HG02884 (cell line): ENCODE measurements at regions not wholly inside any gene's neighbourhood (a gene's known extent, or its start where the extent isn't known, plus 50 kb on each side); places are given as distances from the start of the nearest gene placed in this dataset.
"Not testable (repeated sequence)": the region's sequence is repeated elsewhere in the genome, so short reads cannot be mapped to it uniquely, and the experiment has no call there.

Source experiments
- ATAC-seq: cut with Tn5 transposase; IDR thresholded peaks from one replicate; pipeline ENCODE4 v1.9.1; 2021; ENCODE audit warnings: mild to moderate bottlenecking, moderate library complexity; ENCODE audit not compliant: unreplicated experiment

DNA sequence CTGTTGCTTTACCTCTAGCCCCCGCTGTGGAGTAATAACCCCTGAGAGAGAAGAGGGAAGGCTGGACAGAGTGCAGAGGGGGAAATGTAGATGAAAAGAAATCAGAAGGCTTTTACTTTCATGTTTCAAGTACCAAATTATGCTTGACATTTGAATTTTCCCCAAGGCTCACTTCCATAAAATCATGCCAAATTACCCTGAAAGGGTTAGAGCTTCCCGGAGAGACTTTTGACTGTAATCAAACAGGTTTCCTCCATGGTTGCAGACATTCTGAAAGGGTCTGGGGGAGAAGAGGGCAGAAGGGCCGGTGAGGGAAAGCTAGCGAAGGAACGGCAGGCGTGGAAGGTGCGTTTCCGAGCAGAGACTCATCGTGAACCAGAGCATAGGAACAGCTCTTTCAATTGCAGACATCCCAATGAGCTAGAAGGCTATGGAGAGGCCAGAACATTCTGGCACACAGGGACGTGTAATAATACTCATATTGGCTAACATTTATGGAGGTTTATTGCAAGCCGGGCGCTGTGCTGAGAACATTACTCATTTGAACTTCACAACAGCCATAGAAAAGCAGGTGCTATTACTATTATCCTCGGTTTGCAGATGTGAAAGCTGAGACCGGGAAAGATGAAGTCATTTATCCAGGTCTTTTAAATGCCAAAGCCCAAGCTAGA is 620.8 kb upstream of the AUTS2 start:
- ATAC-seq, result no peak

DNA sequence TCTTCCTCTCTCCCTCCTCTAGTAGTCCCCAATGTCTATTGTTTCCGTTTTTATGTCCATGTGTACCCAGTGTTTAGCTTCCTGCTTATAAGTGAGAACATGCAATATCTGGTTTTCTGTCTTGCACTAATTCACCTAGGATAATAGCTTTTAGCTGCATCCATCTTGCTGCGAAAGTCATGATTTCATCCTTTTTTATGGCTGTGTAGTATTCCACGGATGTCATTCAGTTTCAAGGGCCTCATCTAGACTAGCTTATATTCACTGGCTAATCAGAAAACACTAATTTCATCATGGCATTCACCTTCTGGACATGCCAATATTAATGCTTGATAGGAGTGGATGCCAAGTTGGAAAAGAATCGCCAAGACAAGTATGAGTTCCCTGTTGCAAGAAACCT is 619.6 kb upstream of the AUTS2 start:
- ATAC-seq, result no peak

DNA sequence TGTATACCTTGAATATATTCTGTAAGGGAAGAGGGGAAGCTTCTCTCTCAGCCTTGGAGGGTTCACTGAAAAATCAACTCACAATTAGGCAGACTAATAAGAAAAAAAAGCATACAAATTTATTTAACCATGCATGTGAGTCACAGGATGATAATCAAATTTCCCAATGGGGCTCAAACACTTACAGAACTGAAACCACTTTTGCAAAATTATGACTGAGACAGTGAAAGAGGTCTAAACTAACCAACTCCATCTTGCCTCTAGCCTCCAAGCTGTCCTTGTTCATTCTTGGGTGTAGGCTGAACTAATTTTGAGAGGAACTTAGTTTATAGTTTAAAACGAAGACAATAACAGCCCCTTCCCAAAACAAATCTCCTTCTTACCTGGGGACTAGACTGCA is 618.3 kb upstream of the AUTS2 start:
- ATAC-seq, result no peak

DNA sequence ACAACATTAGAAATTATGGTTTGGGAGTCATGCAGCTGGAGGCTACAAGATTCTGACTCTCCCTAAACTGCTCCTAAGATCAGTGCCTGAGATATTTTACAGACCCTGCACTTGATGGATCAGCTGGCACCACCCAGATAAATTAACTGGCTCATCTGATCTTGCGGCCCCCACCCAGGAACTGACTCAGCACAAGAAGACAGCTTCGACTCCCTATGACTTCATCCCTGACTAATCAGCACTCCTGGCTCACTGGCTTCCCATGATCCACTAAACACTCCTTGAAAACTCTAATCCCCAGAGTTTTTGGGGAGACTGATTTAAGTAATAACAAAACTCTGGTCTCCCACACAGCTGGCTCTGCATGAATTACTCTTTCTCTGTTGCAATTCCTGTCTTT is 617.8 kb upstream of the AUTS2 start:
- ATAC-seq, result not testable (repeated sequence)

DNA sequence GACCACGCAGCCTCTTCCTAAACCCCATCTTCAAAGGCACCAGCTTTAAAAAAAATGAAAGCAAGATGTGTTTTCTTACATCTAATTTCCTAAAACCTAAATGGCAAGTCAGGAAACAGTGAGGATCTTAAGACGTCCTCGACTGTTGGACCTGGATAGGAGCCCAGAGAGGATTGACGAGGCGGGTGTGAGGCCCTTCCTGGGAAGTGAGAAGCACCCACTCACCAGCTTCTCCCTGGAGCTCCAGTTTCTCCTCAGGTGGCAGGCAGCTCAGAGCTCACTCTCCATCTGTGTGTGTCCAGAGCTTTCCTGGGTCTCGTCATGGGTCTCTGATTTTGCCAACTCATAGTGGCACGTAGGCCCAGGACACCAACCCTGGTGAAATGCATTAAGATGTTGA is 614.0 kb upstream of the AUTS2 start:
- ATAC-seq, result no peak

DNA sequence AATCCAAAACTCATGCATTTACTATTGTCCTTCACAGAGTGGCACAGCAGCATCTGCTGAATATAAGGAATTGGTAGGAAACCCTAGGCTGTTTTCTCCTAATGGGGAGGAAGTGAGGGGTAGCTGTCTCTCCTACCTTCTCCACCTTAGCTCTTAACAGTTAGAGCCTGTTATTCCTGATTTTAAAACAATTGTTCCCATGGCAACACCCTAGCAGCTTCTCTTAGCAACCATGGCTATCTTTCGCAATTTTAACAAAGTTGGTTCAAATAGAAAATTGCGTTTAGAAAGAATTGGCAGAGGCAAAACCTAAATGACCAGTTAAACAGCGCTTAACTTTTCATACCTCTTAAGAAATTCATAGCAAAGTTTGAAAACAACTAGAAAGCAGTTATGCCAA is 603.4 kb upstream of the AUTS2 start:
- ATAC-seq, result no peak

DNA sequence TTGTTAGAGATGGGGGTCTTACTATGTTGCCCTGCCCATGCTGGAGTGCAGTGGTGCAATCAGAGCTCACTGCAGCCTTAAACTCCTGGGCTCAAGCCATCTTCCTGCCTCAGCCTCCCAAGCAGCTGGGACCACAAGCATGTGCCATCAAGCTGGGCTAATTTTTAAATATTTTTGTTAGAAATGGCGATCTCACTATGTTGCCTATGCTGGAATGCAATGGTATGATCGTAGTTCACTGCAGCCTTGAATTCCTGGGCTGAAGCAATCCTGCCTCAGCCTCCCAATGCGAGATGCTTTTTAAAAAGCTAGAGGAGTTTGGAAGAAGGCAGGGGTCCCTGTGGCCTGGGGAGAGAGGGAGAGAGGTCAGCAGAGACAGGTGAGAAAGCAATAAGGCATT is 600.1 kb upstream of the AUTS2 start:
- ATAC-seq, result no peak

DNA sequence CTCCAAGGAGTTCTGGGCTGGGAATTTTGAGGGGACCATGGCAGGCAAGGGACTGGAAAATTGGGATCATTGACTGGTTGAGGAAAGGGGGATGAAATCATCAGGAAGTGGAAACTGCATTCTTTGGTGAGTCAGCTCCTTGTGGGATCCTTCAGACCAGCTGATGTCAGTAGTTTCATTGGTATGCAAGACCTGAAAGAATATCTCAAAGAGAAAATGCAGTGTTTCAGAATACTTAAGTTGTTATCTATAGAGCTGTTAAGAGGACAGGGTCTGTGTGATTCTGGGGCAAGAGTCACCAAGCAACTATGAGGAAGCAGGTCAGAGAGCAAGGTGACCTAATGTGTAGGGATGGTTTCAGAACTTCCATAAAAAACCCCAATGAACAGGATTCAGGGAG is 595.9 kb upstream of the AUTS2 start:
- no peak for ATAC-seq

DNA sequence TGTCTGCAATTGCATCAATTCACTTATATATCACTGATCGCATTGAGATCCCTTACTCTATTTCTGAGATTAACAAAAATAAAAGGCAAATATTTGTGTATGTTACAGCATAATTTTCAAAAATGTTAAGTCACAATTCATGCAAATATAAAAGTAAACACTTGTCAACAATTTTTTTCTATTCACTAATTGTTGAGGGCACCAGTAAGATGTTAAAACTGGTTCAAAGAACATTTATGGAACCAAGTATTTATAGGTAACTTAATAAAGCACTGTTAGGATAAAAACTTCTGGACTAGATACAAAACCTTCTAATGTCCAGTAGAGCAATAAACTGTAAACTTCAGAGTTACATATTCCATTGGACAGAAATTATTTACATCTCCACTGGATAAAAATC is 586.1 kb upstream of the AUTS2 start:
- no peak for ATAC-seq

DNA sequence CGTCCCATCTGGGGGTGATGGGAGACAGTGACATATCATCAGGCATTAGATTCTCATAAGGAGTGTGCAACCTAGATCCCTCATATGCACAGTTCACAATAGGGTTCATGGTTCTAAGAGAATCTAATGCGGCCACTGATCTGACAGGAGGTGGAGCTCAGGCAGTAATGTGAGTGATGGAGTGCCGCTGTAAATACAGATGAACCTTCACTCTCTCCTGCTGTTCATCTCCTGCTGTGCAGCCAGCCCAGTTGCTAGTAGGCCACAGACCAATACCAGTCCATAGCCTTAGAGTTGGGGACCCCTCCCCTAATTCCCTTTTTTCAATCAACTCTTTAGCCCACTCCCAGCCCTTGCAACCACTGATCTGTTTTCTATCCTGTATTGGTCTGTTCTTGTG is 581.1 kb upstream of the AUTS2 start:
- ATAC-seq, result no peak

DNA sequence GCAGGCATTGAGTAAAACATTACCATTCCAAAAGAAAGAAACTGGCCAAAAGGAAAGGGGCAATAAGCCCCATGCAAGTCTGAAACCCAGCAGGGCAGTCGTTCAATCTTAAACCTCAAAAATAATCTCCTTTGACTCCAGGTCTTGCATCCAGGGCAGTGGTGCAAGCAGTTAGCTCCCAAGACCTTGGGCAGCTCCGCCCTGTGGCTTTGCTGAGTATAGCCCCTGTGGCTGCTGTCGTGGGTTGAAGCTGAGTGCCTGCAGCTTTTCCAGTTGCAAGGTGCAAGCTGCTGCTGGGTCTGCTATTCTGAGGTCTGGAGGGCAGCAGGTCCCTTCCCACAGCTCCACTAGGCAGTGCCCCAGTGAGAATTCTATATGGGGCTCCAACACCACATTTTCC is 580.1 kb upstream of the AUTS2 start:
- no peak for ATAC-seq

DNA sequence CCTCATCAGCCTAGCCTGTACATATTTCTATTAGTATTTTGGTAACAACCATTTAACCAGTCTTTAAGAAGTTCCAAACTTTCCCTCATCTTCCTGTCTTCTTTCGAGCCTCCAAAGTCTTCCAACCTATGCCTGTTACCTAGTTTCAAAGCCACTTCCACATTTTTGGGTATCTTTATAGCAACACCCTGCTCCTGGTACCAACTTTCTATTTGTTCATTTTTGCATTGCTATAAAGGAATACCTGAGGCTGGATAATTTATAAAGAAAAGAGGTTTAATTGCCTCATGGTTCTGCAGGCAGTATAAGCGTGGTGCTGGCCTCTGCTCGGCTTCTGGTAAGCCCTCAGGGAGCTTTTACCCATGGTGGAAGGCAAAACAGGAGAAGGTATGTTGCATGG is 578.8 kb upstream of the AUTS2 start:
- ATAC-seq, result no peak

DNA sequence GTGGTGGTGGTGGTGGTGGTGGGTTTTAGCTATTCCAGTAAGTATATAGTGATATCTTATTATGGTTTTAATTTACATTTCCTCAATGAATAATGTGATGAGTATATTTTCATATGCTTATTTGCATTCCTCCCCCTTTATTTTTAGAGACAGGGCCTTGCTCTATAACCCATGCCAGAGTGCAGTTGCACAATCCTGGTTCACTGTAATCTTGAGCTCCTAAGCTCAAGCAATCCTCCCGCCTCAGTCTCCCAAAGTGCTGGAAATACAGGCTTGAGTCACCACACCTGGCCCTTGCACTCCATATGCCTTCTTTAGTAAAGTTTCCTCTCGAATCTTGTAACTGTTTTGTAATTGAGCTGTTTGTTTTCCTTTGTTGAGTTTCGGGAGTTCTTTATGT is 577.7 kb upstream of the AUTS2 start:
- no peak for ATAC-seq

DNA sequence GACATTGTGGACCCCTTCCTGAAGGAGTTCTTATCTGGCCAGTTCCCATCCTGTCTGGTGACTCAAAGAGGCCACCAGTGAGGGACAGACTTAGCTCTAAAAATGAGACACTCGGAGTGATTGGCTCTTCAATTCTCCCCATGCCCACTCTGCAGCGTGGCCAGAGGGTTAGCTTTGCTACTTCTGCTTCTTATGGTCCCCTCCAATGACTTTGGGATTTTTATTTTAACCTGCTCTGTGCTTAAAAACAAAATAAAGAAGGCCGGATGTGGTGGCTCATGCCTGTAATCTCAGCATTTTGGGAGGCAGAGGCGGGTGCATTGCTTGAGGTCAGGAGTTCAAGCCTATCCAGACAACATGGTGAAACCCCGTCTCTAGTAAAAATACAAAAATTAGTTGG is 573.0 kb upstream of the AUTS2 start:
- no peak for ATAC-seq

DNA sequence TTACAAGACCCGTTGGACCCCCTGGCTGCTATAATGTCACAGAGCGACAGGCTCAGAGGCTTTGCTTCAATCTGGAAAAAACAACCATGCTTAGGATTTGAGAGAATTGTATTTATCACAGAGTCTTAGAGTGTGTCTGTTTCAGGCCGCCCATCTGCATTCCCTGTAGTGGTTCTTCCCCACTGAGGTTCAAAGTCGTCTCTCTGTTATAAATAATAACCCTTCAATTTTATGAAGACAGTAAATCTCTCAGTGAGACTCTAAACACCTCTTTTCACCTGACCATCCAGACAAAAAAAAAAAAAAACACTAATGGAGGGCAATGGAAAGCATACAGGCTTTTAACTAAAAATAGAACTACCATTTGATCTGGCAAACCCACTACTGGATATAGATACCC is 565.4 kb upstream of the AUTS2 start:
- ATAC-seq, result no peak

DNA sequence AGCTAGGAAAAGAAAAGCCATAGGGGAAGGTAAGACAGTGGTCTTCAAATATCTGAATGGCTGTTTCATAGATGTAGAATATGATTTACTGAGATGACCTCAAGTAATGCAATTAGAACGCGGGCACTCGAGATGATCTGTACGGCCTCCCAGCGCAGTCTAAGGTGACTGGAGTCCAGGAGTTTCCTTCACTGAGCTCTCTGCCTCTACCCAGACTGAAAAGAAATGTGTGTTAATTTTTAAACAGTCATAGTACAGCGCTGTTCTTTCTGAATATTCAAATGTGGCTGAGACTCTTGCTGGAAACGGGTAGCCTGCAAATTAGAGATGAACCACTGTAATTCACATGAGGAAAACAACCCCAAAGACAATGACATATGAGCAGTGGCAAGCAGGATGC is 562.4 kb upstream of the AUTS2 start:
- ATAC-seq, result no peak

DNA sequence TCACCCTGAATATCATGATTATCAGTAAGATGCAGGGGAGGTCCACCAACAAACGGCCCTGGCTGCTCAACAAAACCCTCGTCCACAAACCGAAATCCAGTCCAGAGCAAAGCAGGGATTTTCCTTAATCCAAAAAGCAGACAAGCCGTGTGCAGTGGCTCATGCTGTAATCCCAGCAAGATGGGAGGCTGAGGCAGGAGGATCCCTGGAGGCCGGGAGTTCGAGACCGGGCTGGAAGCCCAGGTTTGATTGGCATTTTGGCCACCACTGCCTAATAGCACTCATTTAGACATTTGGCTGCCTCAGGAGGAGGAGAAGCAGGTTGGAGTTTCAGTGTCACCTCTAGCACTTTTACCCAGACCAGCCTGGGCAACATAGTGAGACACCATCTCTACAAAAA is 562.0 kb upstream of the AUTS2 start:
- ATAC-seq, result no peak

DNA sequence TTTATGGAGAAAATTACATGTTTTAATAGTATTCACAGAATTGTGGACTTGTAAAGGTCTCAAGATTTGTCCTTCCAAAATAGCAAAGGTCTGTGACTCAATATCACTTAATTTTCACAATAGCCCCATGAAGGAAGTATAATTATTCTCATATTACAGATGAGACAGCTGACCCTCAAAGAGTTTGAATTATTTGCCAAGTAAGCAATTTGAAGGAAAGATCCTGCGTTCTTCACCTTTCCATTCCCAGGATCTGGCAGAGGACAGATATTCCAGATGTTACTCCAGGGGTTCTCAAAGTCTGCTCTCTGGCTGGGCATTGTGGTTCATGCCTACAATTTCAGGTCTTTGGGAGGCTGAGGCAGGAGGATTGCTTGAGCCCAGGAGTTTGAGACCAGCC is 559.4 kb upstream of the AUTS2 start:
- no peak for ATAC-seq

DNA sequence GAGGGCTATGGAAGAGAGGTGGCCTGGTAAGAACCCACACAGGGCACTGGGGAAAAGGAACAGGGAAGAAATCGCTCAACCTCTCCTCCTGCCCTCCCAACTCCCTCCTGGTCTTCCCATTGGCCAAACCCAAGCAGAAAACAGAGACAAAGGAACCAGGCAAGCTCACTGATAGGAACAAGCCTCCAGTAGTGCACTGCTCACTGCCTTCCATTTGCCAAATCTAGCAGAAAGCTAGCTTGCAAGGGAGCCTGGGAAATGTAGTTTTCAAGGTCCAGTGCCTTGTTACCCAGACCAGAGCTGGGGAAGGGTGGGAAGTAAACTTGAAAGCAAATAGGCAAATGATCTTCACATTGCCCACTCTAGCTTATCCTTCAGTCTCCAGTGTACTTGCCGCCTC is 556.1 kb upstream of the AUTS2 start:
- no peak for ATAC-seq

DNA sequence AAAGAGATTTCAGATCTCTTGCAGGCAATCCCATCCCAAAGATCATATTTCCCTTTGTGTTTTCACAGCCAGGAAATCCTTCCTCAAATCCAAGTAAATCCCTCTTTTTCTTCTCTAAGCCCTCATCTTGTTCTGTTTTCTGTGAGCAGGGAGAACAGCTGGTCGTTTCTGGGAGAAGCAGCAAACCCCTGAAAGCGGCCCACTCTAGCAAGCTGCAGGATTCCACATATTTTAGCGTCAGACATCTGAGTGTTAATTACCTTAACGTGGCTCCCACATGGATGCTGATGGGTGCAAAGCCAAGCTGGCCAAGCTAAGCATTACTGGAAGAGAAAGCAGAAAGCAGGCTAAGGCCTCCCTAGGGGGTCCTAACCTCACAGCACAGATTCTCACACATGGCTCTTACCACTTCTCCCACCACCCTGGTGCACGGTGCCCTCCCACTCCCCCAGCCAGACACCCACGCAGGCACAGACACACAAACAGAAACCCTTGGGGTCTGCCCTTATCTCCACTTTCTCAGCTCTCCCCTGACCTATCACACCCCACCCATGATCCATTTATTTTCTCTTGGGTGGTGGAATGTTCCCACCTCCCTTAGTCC is 551.0 kb upstream of the AUTS2 start:
- no peak for ATAC-seq

DNA sequence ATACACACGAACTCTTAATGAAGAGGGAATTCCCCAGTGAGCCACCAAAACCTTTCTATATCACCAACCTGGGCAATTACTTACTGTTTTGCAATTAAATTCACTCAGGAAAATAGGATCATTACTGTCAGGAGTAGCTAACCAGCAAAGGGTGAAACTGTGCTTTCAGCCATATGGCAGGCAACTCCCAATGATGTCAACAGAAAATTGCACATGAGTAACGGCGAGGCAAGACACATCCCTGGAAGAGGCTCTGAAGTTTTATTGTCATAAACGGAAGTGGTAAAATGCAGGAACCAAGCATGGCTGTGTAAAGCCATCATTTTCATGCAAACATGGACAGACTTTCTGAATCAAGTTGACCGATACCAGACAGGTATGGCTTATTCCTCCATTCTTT is 548.9 kb upstream of the AUTS2 start:
- ATAC-seq, result no peak

DNA sequence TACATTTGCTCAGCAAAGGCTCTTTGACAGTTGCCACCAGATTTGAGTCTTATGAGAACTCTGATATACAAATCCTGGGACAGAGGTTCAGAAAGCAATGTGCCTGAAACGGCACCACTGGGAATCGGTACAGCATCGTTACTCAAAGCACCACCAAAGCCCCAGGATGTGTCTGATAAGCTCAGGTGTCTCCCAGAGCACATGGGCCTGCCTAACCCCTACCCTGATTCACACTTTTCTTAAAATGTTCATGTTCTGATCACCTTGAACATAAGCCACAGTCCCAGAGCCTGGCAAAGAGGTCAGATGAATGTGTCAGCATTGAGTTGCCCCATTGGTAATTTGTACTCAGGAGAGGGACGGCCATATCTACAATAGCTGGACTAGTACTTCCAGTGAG is 545.8 kb upstream of the AUTS2 start:
- no peak for ATAC-seq

DNA sequence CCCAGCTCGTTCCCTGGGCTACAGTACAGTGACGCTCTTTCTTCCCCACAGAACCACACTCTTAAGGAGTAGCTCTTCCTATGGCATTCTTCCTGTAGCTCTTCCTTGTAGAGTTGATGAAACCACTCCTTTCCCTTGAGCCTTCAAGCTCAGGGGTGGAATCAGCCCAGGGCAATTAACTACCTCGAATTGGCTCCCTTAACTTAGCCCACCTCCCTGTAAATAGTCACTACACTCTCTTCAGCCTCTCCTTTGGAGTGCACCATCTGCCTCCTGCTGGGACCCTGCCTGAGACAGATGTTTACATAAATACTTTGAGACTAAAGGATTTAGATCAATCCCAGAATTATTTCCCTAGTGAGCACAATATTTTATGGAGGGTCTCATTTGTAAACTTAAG is 537.8 kb upstream of the AUTS2 start:
- ATAC-seq, result no peak
